NCI-H748 (cell line): ENCODE measurements at regions not wholly inside any gene's neighbourhood (a gene's known extent, or its start where the extent isn't known, plus 50 kb on each side); places are given as distances from the start of the nearest gene placed in this dataset.

Experiments
- DNase-seq: peaks from one replicate; lab custom pipeline; 2025; ENCODE audit not compliant: unreplicated experiment; lab: John Stamatoyannopoulos, UW

DNA sequence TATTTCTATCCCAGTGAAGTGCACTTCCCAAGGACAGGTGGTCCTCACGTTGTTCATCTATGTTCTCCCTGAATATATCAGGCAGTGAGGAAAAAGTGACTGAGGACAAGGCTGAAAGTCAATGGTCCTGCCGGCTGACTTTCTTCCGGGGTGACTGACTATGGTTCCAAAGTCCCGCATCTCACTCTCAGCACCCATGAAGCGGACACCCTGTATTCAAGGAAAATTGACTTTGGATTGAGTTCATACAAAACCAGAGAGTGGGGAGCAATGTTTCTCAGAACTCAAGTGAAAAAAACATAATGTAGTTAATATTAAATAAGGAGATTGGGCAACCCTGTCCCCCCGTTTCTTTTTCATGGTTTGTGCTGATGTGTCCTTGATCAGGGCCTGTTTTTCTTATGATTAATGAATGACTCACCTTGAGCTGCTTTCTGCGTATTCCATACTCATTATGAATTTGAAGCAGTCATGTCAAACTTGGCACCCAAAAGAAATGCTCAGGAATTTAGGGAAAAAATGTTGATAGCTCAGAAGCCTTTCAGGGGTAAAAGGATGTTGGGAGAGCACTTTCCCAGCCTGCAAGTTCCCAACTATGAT is 184.0 kb downstream of the CYLD start:
- no peak for DNase-seq

DNA sequence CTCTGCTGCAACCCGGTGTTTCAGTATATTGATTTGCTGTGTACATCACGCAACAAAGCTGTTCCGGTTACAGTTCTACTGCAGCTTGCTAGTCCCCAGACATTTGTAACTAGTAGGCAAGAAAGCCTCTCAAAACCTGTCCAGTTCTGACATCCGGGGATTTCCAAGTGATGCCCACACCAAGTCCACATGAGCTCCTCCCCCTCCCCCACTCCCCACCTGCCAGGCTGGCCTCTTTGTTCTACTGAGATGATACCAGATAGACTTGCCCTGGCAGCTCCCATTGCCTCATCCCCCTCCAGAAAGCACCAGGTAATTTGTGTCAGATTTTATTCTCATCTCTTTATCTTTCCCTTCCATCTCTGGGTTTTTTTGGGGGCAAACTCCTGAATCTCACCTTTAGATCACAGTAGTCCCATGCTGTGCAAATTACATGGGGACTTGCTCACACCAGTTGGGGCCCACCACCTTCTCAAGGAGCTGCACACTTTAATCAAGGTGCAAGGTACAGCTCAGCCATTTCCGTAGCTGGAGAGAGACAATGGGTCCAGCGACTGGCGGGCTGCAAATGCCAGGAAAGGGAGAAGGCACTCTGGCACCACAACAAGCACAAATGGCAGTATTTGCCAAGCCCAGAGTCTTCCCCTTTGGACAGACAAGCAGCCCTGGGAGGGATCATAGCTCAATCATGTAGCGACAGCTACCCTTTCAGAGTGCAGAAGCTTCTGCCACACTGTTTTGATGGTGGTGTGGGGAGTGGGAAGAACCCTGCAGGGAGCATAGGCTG is 183.1 kb downstream of the CYLD start:
- no peak for DNase-seq

DNA sequence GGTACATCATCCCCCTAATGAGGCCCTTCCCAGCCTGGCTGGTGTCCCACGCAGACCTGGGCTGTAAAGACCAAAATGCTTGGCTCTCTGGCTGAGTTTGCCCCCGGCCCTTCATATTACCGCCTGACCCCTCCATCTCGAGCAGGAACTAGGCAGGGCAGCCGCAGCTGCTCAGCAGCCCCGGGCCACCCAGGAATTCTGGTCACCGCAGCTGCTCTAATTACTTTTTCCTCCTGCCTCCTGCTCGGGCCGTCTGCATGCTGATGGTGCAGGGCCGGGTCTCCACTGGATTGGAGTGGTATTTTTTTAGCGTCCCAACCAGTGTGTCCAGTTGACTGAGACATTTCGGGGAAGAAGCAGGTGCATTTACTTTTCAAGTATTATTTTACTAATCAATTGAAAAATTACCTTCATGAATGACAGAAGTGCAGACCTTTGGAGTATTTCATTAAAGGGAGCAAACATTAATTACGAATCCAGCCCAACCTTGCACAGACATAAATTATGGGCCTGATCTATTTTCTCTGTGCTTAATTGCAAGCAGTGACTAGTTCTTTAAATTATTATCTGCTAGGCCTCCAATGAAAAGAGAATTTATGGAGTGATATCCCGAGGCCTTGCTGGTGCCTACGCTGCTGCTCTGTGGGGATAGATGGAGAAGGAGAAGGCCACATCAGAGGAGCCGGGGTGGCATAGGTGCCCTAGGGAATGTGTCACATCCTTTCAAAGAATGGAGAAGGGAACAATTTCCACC is 176.2 kb downstream of the CYLD start:
- no peak for DNase-seq

GRCh38 chr16:50916040-50916439 is 174.2 kb downstream of the CYLD start:
- DNase-seq, result no peak

DNA sequence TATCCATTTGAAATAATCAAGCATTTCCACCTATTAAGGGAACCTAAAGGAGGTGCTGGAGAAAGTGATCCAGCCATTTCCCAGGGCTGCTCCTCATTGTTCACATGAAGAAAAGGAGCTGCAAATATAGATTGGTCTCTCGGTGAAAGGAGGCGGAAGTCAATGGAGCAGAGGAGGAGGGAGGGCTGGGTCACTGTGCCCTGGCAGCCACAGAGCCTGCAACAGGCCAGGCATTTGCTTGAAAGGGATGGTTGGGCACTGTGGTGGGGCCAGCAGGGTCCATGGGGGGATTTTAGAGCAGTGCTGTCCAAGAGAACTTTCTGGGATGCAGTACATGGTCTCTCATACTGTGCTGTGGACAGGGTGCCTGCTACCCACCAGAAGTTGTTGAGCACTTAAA is 173.2 kb downstream of the CYLD start:
- DNase-seq, result no peak

DNA sequence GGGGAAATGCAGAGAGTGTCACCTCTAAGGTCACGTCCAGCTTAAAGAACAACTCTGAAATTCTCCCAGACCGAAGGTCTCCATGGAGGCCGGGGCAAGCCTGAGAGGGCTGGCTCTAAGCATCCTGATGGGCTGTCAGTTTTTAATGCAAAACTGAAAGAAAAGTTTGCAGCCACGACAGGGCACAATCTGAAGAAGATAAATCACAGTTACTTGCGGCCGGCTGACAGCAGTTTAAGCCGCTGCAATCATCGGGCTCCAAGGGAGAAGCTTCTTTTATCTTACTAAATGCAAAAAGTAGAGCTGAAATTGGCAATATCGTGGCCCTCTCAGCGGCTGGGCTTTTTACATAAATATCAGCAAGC is 168.8 kb downstream of the CYLD start:
- DNase-seq, result no peak

DNA sequence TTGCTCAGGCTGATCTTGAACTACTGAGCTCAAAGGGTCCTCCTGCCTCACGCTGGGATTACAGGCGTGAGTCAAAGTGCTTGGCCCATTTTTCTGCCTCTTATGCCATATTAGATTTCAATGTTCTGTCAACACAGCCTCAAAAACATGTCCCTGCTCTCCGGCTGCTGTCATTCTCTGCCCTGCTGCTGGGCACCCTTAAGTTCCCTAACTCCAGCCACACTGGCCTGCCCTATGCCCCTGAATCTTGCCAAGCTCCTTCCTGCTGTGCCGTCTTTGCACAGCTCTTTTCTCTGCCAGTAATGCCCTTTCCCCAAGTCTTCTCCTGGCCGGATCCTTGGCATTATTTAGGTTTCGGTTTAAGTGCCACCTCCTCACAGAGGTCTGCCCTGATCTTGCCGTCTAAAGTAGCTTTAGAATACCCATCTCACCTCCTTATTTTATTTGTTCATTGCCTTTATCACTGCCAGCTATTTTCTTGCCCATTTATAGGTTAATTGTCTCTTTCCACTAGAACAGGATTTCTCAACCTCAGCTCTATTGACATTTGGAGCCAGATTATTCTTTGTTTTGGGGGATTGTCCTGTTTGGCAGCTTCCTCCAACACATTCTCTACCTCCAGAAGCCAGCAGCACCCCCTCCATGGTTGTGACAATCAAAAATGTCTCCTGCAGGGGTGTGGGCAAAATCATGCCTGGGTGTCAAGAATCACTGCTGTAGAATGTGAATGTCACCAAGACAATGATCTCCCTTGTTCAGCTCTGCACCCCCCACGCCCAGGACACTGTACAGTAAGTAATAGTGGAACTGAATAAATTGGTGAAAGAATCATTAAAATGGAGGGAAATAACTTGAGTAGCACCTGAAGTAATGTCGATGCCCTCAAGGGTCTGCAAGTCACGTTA is 168.2 kb downstream of the CYLD start:
- DNase-seq, result no peak

DNA sequence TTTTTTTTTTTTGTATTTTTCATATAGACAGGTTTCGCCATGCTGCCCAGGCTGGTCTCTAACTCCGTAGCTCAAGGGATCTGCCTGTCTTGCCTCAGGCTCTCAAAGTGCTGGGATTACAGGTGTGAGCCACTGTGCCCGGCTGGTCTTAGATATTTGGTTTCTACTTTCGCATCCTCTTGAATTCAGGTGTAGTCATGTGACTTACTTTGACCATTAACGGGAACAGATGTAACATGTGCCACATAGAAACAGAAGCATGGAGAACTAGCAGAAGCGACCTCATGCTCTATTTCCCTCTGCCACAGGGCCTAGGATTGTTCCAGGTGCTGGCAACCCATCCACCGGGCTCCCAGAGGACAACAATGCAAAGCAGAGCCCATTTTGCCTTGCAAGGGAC is 166.6 kb downstream of the CYLD start:
- no peak for DNase-seq

DNA sequence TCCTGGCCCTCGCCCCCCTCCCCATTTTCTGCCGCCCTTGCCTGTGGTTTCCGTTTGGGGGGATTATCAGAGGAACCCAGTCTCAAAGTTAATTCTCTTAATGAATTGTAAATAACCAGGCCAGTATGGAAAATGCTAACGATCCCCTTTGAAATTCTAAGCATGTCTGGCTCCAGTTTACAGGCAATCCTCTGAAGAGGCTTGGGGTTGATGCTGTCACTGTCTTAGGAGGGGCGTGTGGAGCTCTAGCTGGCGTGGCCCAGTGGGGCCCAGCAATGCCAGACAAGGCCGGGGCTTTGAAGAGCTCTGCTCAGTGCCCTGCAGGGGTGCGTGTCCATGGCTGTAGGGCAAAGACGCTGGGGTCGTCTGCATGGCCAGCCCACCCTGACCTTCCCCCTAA is 164.6 kb downstream of the CYLD start:
- DNase-seq, result no peak

DNA sequence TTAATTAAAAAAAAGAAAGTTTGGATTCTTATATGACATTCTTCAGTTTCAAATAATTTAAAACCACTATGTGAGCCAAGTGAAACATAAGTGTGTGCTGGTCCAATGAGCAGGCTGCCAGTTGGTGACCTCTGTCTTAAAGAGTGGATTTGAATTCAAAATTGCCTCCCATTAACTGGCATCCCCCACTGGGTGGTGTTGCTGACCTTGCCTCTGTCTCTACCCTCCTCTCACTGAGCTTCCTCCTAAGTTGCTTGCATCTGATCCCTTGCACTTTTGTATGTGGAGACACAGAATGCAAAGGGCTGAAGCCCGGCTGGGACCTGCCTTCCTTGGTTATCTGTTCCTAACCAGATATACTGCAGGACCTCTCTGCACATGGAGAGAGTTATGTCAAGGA is 160.6 kb downstream of the CYLD start:
- no peak for DNase-seq

- no peak for DNase-seq
These were observed 159.2 kb downstream of the CYLD start for GRCh38 chr16:50901062-50901461.

GRCh38 chr16:50900391-50900942 is 158.6 kb downstream of the CYLD start:
- DNase-seq, result peak; percentile 19

- peak; percentile 87 for DNase-seq
These were observed 158.1 kb downstream of the CYLD start for GRCh38 chr16:50899951-50900350.

GRCh38 chr16:50889746-50890145 is 147.9 kb downstream of the CYLD start:
- DNase-seq, result no peak

GRCh38 chr16:50889276-50889675 is 147.4 kb downstream of the CYLD start:
- no peak for DNase-seq

DNA sequence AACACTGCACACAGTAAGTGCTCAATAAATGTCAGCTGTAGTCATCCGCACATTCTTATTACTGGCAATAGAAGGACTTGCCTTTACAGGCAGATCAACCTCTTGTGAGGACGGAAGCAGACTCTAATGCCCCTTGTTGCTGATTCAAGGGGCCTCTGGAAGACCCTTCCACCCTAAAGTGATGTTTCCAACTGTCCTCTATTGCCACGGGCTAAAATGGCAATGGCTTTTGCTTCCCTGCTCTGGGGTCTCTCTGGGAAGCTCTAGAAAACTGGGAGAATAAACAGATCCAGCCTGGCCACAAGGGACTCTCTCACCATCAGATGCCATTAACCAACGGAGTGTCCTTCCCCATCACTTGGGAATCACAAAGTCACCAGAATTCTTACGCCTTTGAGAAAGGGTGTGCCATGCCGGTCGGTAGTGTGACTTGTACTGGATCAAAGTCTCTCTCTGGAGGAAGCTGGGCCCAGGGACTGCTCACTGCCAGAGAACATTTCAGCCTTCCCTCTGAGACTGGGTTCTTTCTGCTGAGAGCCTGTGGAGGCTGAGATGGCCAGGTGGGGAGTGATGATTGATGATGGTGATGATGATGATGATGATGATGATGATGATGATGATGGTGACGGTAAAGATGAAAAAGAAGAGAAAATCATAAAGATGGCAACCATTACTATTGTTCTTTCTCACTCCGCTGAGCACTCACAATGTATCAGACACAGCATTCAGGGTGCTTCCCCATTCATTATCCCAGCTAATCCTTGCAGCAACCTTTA is 146.8 kb downstream of the CYLD start:
- DNase-seq, result no peak

DNA sequence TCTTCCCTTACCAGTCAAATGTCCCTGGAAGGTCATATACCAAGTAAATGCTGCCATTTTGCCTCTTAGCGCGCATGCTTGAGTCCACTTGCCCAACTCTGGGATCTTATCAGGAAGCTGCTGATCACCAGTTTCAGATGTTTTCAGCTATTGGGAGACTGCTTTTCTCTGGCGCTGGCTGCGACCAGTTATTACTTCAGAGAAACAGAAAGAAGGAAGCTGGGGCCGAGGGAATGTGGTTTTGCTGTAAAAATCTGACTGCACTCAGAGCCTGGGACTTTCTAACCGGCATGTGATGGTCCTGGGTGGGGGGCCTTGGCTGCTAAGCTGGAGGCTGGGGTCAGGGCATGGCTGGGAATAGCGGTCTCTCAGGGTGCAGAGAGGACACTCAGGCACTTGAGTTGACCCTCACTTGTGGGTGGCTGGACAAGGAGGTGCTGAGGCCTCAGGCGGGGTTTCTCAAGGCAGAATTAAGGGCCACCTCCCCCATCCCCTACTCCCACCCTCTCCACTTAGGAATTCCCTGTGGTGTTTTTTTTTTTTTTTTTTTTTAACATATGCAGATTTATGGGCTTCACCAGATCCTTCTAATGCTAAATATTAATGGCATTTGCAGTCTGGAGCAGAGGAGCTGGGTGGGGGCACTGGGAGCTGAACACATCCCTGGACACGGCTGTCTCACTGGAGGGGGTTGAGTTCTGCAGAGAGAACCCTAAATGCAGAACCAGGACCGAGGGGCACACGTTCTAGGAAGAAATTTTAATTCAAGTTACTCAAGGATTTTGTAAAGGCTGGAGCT is 145.8 kb downstream of the CYLD start:
- no peak for DNase-seq

DNA sequence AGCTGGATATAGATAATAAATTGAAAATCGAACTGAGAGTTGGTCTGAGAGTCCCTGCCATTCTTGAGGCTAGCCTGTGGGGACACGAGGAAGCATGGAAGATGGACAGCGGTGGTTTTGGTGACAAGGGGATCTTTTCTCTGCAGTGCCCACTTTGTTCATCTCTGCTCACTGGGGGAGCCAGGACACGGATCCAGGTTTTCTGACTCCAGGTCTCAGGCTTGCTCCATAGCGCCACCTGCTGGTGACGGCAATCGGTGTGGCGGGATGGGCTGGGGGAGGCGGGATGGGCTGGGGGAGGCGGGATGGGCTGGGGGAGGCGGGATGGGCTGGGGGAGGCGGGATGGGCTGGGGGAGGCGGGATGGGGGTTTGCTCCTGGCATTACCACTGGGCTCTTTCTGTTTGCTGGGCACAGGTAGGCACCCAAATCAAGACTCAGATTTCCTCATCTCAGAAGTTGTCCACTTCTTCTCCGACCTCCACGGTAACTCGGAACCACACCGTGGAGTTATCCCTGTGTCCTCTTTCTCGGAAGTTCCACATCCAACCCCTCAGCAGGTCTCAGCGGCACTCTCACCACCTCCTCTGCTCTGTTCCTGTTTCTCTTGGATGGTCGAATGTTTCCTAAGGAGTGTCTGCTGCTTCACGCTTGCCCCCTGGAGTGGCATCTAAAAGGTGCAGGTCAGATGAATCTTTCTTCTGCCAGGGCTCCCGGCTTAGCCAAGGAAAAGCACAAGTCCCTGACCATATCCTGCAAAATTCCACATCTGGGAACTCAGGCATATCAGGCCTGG is 142.4 kb downstream of the CYLD start:
- DNase-seq, result no peak

GRCh38 chr16:50881956-50882355 is 140.1 kb downstream of the CYLD start:
- DNase-seq, result no peak
